GM12873 (cell line): ENCODE measurements at regions not wholly inside any gene's neighbourhood (a gene's known extent, or its start where the extent isn't known, plus 50 kb on each side); places are given as distances from the start of the nearest gene placed in this dataset.

ENCODE experiments used
- CTCF ChIP-seq: IDR thresholded peaks from 2 replicates; pipeline ENCODE4 v1.5.1; 2012; ENCODE audit warnings: low read depth, mild to moderate bottlenecking, moderate library complexity, low read length, control low read depth; ENCODE audit not compliant: insufficient read depth; ENCODE audit errors: missing control alignments

- TF ChIP-seq CTCF: no peak
These were observed 258.2 kb downstream of the PHLDA1 start for GRCh38 chr12:75773377-75773776.

- TF ChIP-seq CTCF: no peak
These were observed 259.6 kb upstream of the KRR1 start for GRCh38 chr12:75771023-75771422.

- no peak for TF ChIP-seq CTCF
These were observed 256.5 kb upstream of the KRR1 start for GRCh38 chr12:75767957-75768356.

GRCh38 chr12:75766263-75767160 lies 255.1 kb upstream of the KRR1 start:
- no peak for TF ChIP-seq CTCF

- TF ChIP-seq CTCF: no peak
These were observed 254.0 kb upstream of the KRR1 start for GRCh38 chr12:75765170-75766059.

- no peak for TF ChIP-seq CTCF
These were observed 252.9 kb upstream of the KRR1 start for GRCh38 chr12:75764091-75764841.
